SK-N-SH (cell line): ENCODE measurements at regions not wholly inside any gene's neighbourhood (a gene's known extent, or its start where the extent isn't known, plus 50 kb on each side); places are given as distances from the start of the nearest gene placed in this dataset.

ENCODE experiments used
- CTCF ChIP-seq: fragments of 200-600 bp; sonication (generic); IDR thresholded peaks from 2 replicates; pipeline ENCODE4 v1.6.1; 2017; ENCODE audit warnings: antibody characterized with exemption, mild to moderate bottlenecking, moderate library complexity
- ELF1 ChIP-seq: IDR thresholded peaks from 2 replicates; pipeline ENCODE4 v1.4.0; 2012
- FOSL2 ChIP-seq: IDR thresholded peaks from 2 replicates; pipeline ENCODE4 v1.4.0; 2012; ENCODE audit warnings: low read depth, mild to moderate bottlenecking, moderate library complexity, borderline replicate concordance
- FOXJ3 ChIP-seq: sonication (generic); formaldehyde crosslinking; IDR thresholded peaks from 2 replicates; pipeline ENCODE4 v1.5.1; 2020; ENCODE audit warnings: mild to moderate bottlenecking, missing genetic modification reagents
- FOXM1 ChIP-seq: IDR thresholded peaks from 2 replicates; pipeline ENCODE4 v1.4.0; 2012; ENCODE audit warnings: low read depth, mild to moderate bottlenecking
- MAX ChIP-seq: IDR thresholded peaks from 2 replicates; pipeline ENCODE4 v1.4.0; 2012; ENCODE audit warnings: low read depth
- MXI1 ChIP-seq: IDR thresholded peaks from 2 replicates; pipeline ENCODE4 v1.6.1; 2012; ENCODE audit warnings: mild to moderate bottlenecking, low read depth, low read length, improper control_type of control experiment
- PBX3 ChIP-seq: IDR thresholded peaks from 2 replicates; pipeline ENCODE4; 2012
- RAD21 ChIP-seq: IDR thresholded peaks from 2 replicates; pipeline ENCODE4 v1.6.1; 2012; ENCODE audit warnings: mild to moderate bottlenecking, low read length
- REST ChIP-seq: IDR thresholded peaks from 2 replicates; pipeline ENCODE4 v1.6.1; 2012; ENCODE audit warnings: mild to moderate bottlenecking, low read depth, low read length, moderate library complexity
- TAF1 ChIP-seq: IDR thresholded peaks from 2 replicates; pipeline ENCODE4 v1.6.1; 2012; ENCODE audit warnings: low read depth, mild to moderate bottlenecking, low read length, moderate library complexity, borderline replicate concordance
- YY1 ChIP-seq: IDR thresholded peaks from 2 replicates; pipeline ENCODE4 v1.4.0; 2012; ENCODE audit warnings: low read depth, mild to moderate bottlenecking

- TF ChIP-seq PBX3 (no peak), REST (no peak), ELF1 (no peak), FOSL2 (no peak), RAD21 (no peak), MAX (no peak), YY1 (no peak), CTCF (no peak), MXI1 (no peak), FOXM1 (no peak), FOXJ3 (no peak), TAF1 (no peak)
Measured at GRCh38 chr5:89816038-89816437, 593.5 kb downstream of the CETN3 start.
